Right ventricle myocardium superior (tissue), 1 donor: ENCODE measurements at regions not wholly inside any gene's neighbourhood (a gene's known extent, or its start where the extent isn't known, plus 50 kb on each side); places are given as distances from the start of the nearest gene placed in this dataset.
A peak's percentile ranks its signal among the peaks of the same experiment; 100 is the strongest.

Experiments used
- ATAC-seq: fragments of 200-7000 bp; cut with Tn5 transposase; one replicate; pipeline ENCODE4 v1.9.1; 2020; ENCODE audit warnings: mild to moderate bottlenecking; ENCODE audit not compliant: poor library complexity
- DNase-seq: peaks from one replicate; pipeline ENCODE4 v3.0.0-alpha.2; 2020
- intact Hi-C: fragments of 100-400 bp; cut with DNase I; formaldehyde crosslinking; loops from one replicate; pipeline ENCODE4 v1.11.2; 2022
- donor health status: DM: no; HTN: yes; CAD: no; lungs with severe emphysema.

DNA sequence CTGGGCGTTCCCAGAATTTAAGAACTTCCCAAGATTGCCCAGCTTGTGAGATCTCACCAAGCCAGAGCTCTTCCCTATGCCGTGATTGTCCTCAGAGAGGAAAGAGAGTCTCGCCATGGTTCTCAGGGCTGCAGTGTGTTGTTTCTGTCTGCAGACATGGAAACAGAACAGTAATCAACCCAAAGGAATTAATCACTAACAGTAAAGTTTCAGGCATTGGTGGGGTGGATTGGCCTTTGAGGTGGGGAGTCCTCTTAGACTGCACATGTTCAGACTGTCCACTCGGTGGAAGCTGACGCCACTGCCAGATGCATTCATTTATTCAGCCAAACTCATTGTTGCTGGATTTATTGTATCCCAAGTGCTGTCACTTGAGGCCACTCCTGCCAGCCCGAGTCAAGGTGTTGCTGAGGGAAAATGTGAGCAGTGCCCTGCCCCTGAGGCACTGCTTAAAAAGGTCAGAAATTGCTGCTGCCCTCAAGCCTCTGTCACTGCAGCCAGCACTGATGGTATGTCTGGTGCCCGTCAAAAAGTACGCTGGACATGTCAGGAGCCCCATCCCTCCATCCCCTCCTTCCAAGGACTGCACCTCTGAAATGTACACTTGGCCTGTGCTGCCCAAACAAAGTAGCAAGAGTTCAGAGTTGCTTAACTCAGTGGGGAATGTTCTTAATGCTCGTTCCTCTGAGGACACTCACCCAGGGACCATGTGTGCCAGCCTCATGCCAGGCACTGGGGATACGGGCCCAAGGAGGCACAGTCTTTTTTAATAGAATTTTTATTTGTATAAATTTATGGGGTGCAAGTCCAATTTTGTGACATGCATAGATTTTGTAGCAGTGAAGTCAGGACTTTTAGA lies 201.0 kb downstream of the GLI2 start:
- intact Hi-C loops, result no loop called here
- no peak for ATAC-seq
- DNase-seq, result no peak

DNA sequence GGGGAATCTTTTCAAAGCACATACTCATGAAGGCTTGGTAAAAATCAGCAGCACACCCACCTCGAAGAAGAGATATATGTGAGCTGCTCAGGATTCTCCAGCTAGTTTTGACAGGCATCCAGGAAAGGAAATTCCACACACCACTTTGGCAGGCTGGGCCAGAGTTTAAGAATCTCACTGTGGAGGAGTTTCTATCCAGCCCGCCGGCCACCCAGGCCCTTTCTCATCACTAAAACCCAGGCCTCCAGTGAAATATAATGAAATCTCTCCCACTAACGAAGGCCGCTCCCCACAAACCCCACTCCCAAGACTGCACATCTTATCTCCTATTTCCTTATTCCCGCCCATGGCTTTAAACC lies 202.0 kb downstream of the GLI2 start:
- DNase-seq, result no peak
- ATAC-seq, result peak; percentile 50
- intact Hi-C loops, result no loop called here

DNA sequence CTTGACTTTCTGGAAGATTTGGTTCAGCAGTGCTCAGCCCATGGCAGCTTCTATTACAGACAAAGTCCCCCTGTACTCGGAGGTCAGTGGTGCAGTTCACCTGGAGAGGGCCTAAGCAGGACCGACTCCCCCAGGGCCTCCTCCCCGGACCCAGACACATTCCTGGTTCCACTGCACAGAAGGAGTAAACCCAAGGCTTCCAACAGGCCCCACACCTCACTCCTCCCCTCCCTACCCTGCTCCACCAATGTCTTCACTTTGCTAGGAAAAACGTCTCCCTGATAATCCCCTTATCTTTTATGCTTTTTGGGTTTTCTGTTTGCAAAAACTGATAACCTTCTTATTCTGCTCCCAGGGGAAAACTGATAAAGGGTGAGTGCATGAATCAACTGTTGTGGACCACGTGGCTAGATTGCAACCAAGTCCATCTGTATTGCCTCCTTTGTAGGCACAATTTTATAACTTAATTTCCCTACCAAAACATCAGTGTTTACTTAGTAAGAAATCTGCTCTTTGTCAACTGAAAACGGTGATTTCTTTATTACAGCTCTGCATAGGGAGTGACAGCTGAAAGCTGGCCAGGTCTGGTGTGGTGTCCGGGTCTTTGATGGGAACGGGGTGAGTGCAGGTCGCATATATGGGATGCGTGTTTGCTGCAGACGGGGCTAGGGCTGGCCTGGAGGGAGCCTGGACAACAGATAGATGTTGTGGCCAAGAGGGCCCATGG lies 202.5 kb downstream of the GLI2 start:
- ATAC-seq (no peak), DNase-seq (no peak)
- intact Hi-C loops, result no loop called here

DNA sequence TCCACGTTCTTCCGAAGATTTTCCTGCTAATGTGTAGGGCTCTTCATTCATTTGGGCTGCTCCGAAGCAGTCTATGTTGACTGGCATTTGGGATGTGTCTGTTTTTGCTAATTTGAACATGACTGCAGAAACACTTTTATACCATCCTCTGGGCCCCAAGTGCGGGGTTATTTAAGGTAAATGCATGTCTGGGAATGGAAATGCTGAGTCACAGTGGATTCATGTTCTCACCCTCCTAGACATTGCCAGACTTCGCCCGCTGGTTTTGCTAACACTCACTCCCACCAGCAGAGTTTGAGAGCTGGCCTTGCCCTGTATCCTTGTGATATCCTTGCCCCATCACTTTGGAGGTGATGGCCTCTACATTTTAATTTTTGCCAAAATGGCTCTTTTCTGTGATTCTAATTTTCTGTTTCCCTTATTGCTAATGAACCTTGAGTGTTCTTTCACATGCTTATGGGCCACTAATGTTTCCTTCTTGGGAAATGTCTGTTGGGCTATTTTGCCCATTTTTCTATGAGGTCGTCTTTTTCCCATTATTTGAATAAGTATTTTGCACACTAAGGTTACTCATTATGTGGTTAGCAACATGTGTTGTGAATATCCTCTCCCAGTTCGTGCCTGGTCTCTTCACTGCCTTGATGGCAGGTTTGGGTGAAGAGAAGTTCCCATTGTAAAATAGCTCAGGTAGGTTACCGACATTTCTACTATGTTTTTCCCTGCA lies 204.1 kb downstream of the GLI2 start:
- DNase-seq (no peak), ATAC-seq (no peak)
- intact Hi-C loops, result no loop called here

DNA sequence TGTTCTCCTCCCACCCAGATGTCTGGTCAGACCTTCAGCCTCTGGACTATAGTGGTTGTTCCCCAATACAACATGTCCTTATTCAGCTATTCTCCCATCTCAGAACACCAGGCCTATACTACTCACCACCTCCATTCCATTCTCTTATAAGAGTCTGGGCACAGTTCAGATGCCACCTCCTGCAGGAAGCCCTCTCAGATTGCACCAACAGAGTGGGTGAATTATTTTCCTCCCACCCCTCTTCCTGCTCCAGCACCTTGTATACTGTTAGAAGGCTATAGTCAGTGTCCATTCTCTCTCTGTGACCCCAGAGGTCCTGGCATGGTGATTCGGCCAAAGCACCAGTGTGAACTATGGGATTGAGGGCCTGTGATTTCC lies 204.6 kb downstream of the GLI2 start:
- DNase-seq (no peak), ATAC-seq (no peak)
- intact Hi-C loops, result no loop called here

DNA sequence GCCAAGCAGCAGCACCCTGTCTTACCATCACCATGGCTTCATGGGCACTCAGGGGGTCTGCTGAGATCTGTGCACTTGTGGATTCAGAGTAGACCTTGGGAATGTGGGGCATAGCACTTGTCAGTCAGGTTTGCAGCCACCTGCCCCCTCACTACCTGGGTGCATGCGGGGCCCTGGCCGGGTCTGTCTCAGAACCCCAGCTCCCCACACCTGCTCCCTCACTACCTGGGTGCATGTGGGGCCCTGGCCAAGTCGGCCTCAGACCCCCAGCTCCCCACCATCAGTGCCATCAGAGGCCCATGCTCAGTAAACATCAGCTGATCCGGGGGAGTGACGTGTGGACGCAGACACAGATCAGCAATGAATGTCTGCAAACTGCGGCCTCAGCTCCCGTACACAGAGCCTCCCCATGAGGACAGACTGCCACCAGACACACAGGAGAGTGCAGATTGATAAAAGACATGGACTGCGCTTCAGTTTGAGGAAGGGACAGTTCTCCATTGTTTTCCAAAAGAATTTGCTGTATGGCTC lies 205.1 kb downstream of the GLI2 start:
- ATAC-seq (no peak), DNase-seq (no peak)

DNA sequence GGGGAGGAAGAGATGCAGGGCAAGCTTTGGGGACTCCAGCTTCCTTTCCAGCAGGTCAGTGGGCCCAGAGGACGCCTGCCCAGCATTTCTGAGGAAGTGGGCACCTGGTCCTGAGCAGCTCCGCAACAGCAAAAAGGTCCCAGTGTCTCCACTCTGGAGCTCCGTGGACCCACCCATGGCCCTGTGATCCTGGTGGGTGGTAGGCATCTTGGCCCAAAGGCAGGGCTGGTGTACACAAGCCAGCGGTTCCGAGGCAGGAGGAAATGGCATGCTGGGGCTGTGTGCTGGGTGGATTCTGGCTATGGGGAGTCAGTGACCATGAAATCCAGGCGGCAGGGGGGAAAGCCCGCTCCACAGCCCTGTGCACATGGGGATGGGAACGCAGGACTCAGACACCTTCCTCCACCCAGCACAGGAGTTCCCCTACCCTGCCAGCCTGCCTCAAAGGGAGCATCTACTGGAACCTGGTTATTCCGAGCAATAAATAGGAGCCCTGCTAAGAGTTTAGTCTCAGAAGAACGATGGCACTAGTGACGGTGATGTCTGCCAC lies 206.0 kb downstream of the GLI2 start:
- no peak for ATAC-seq
- intact Hi-C loops, result no loop called here

More for the DNA sequence above, 205.1 kb downstream of the GLI2 start:
- intact Hi-C loops, result no loop called here

DNA sequence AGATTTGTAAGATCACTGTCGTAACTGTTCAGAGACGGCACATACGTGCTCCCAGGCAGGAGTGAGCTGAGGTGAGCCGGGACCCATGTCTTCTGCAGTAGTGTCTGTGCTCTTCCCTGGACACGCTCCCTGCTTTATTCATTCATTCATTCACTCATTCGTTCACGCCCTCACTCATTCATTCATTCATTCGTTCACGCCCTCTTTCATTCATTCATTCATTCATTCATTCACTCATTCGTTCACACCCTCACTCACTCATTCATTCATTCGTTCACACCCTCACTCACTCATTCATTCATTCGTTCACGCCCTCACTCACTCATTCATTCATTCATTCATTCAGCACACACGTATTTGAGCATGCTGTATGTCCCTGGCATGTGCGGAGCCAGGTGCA lies 207.0 kb downstream of the GLI2 start:
- no peak for ATAC-seq
- intact Hi-C loops, result no loop called here

More for the DNA sequence above, 206.0 kb downstream of the GLI2 start:
- DNase-seq, result no peak

DNA sequence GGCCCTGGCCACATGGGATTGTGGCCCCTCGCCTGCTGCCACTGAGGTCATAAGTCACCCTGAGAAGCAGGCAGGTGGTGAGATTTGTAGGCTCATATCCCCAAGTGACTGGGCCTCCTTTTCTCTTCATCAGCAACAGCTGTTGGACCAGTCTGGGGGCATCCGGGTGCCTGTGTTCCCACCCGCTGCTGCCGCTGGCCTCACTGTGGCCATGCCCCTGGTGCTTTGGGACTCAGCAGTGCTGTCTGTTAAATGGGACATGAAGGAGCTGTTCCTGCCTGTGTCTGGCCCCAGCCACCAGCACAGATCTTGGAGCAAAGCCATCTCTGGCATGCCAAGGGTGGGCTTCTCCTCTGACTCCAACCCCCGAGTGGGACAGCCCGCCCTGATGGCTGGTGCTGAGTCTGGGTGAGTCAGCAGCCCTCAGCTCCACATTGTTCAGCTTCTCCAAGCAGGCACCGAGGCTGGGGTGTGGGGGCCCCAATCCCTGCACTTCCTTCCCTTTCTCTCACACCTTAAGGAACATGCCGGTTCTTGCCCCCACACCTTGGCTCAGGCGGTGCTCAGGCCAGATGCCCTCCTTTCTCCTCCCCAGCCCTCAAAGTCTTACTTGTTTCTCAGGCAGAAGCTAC lies 207.9 kb downstream of the GLI2 start:
- DNase-seq (no peak), ATAC-seq (no peak)
- intact Hi-C loops, result no loop called here

More for the DNA sequence above, 207.0 kb downstream of the GLI2 start:
- DNase-seq, result no peak

DNA sequence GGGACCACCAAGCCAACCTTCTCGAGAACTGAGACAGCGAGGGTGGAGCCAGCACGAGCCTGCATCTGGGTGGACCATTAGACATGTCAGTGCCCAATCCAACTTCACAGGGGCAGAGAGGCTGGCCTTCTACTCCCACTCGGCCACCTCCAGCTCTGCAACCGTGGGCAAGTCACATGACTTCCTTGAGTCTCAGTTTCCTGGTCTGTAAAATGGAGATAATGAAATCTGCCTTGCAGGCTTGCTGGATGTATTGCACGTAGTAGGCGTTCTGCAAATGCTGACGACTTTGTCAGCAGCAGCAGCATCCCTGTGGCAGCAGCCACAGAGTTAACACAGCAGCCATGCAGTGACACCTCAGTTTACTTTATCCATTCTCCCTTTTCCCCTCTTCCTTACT lies 208.9 kb downstream of the GLI2 start:
- intact Hi-C loops, result no loop called here
- ATAC-seq (no peak), DNase-seq (no peak)

DNA sequence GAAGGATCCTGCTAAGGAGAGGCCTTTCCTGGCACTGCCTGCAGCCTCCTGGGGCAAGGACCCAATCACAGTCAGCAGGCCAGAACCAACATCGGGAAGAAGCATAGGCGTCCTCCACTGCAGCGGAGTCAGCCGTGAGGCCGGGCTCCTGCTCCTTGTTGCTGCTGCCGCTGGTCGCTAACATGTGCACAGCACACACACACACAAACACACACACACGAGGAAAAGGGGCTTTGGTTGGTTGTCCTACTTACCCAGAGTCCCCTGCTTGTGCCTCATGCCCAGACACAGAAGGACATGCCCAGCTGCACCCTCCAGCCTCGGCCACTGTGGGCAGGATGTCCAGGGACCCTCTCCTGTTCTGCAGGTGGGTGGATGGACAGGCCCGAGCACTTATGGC lies 209.4 kb downstream of the GLI2 start:
- ATAC-seq (no peak), DNase-seq (no peak)
- intact Hi-C loops, result no loop called here

DNA sequence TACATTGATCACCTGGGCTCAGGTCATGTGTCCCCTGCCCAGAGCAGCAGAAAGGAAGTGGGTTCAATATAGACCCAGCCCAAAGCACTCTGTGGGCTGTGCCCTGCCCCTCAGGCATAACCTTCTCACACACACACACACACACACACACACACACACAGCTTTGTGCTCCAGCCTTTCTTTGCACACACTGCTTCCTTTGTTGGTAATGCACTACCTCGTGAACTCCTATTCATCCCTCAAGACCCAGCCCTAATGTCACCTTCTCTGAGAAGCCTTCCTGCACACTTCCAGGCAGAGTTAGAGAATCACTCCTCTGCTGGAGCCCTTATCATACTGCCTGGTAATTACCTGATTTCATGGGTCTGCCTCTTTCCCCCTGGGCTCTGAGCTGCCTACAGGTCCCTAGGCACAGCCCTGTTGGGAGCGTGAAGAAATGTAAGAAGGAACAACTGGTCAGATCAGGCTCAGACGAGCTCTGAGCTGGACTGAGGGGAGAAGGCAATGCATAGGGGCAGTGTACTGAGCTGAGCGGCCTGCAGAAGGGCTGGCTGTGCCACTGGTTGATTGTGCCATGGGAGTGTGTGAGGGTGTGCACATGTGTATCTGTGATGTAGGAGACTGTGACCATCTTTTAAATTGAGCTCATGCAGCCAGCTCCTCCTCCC lies 210.3 kb downstream of the GLI2 start:
- no peak for ATAC-seq
- DNase-seq, result no peak
- intact Hi-C loops, result no loop called here

DNA sequence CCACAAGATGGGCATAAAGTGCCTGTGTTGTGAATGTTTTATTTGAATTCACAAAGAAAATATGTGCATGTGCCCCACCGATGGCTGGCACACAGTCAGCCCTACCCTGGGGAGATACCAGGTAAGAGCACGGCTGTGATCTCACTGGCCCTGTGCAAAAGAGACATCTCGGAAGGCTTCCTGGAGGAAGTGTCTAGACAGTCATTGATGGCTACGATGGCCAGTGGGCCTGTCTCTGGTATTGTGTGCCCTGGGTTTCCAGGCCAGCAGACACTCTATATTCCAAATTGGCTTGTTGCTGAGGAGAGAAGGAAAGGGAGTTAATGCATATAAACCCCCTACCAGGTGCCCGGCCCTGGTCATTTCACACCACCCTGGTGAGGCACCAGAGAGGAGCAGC lies 211.7 kb downstream of the GLI2 start:
- ATAC-seq, result no peak
- intact Hi-C loops, result no loop called here
- no peak for DNase-seq

DNA sequence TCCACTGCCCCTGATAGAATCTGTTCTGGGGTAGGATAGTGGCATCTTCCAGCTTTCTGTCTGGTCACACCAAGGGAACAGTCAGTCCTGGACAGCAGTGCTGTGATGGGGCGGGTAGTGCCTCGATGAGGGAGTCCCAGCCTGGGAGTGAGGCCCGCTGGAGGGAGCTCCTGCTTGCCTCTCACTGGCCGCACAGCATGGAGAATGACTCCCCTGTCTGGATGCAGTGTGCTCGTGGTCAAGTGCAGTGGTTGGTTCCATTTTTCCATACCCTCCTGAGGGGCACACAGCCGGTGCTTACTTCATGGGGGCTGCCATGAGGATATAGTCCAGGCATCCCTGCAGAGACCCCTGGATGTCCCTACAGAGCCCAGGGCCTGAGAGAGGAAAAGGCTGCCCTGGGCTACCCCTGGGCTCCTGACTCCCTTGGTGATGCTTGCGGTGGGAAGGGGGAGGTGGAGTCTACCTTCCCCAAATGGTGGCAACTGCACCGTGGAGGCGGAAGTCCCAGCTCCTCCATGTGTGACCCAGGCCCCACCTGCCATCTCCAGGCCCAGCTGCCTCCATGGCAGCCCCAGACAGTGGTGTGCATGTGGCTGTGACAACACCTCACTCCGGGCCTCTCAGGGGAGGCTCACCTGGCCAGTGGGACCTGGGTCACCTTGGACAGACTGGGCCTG lies 212.5 kb downstream of the GLI2 start:
- intact Hi-C loops, result no loop called here
- DNase-seq (no peak), ATAC-seq (no peak)

DNA sequence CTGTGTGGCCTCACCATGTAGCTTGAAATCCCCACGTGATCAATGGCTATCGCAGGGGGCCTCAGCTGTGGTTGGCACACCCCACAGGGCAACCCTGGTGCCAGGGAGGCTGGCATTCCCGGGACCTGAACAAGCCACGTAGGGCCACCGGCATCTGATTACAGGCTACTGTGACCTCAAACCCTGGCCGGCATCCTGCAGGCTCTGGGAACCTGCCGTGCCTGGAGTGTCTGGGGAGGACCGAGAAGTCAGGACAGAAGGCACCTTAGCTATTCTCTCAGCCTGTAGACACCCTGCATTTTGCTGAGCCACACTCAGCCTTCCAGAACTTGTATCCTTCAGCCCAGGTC lies 213.0 kb downstream of the GLI2 start:
- ATAC-seq (no peak), DNase-seq (no peak)
- intact Hi-C loops, result no loop called here

DNA sequence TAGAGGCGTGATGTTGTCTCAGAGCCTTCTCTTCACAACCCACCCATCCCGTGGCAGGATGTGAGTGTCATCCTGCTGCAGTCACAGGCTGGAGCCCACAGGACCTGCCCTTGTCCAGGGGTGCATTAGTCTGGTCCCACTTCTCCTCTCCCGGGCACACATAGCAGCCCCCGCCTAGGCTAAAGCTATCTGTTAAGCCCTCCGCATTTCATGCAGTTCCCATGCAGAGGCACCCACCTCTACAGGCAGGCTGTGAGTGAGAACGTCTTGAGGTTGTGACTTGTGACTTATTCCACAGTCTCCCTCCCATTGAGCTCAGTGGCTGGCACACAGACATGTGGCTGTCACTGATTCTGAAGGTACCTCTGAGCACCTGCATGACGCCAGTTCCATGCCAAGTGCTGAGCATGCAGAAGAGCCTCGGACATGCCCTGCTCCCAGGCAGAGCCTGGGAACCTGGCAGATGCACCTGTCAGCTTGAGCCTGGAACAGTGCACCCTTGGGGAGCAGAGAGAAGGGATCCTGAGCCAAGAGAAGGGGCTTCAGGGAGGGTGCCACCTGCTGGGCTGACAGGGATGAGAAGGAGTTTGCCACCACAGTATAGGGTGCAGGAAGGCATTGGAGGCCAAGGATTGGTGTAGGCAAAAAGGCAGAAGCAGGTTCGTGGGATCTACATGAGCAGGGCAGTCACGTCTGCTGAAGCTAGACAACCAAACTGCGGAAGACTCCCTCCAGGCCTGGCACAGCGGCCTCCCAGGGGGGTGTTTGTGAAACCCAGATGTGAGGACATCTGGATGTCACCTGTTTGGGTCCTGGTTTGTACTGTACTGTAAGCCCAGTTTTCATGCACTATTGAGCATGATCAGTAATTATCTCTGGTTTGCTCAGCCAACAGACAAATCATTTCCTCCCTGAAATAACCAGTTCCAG lies 213.6 kb downstream of the GLI2 start:
- ATAC-seq (no peak), DNase-seq (no peak)
- intact Hi-C loops, result no loop called here
